ENCODE measurements at regions not wholly inside any gene's neighbourhood (a gene's known extent, or its start where the extent isn't known, plus 50 kb on each side); places are given as distances from the start of the nearest gene placed in this dataset.
"Not testable (repeated sequence)": the region's sequence is repeated elsewhere in the genome, so short reads cannot be mapped to it uniquely, and the experiment has no call there.

DNA sequence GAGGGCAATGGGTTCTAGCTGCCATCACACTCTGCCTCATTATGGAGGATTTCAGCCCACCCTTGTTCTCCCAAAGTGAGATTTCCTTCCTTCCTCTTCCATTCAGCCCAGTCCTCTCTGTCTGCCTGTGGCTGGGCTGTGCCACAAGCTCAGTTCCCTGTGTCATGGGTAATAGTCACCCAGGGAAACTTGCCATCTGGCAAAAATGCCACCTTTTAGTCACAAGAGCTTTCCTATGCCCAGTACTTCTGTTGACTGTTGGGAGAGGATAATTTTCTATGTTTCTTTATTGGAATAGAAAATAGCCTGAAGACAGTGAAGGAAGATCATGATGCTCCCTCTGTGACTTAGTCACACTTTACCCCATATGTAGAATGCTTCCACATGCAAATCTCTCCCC lies 71.4 kb downstream of the TLR4 start:
- DNase-seq, result no peak

DNA sequence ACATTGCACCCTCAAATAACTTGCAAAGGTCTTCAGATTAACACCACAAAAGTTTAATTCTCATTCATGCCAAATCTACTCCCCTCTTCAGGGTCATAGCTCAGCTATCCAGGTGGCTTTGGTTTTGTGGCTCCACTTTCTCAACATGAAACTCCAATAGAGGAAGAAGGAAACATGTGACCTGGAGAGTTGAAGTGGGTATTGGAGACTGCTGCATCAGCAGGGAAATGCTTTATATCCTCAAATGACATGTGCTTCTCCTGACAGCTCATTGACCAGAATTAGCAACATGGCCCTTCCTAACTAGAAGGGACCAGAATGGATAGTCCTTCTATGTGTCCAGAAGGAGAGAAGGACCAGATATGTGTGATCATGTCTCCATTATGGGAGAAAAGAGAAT lies 73.6 kb downstream of the TLR4 start:
- no peak for DNase-seq

DNA sequence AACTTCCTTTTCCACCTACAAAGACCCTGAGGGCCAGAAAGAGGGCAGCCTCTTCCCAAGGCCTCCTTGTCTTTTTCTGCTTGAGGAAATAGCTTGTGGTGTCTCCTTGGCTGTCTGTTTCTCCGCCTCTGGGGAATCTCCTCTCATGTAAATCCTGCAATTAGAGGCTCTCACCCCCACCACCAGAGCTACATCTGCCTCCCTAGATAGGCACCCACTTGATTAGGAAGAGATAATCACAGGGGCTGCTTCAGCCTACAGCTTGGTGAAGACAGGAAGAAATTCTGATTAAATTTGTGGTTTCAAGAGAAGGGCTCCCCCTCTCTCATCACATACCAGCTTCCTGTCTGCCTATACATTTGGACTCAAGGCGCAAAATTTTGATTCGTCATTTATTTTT lies 75.6 kb downstream of the TLR4 start:
- no peak for DNase-seq

DNA sequence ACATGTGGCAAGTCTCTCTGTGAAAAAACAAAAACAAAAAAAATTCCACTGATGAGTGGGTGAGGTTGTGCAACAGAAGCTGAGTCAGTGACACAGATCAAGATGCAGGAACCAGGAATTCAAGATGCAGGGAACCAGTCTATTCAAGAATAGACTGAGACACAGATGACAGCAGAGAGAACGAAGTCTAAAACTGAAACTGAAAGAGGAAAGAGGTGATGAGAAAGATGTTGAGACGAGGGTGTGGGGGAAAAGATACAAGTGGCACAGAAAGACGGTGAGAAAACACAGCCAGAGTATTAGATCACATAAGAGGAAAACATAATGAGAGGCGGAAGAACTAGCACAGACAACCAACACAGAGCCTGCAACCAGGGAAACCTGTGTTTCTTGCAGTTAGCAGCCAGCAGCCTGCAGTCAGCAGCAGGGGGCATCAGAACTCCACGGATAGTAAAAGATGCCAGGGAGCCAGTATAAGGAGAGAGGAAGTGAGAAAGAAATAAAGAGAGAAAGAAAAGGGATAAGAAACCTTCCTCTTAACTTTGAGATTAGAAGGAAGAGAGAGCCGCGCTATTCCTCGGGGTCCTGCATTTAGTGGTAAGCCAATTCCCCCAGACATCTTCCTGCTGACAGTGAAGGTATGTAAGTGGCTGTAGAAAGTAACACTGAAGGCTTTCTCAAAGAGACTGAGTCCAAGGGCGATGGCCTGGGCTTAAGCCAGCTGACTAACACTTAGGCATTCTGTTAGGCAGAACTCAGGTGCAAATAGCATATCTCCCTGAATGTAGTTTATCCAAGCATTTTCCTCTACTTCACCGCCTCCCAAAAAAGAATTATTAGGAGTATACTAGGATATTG lies 79.0 kb downstream of the TLR4 start:
- DNase-seq, result peak; percentile 84 to 85

DNA sequence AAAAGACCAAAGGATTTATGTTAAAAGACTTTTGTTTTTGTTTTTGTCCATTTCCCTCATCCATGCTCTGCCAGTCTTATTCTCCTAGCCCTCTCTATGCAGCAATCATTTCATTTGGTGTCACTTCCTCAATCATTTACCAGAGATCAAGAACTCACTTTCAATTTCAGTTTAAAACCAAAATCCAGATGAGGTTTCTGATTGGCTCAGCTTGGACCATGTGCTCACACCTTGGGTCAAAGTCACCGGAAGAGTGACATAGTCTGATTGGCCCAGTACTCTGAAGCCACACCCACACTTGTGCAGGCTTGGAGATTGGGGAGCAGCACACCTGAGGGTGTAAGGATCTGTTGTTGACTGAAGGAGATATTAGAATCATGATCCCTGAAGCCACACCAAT lies 79.6 kb downstream of the TLR4 start:
- no peak for DNase-seq

DNA sequence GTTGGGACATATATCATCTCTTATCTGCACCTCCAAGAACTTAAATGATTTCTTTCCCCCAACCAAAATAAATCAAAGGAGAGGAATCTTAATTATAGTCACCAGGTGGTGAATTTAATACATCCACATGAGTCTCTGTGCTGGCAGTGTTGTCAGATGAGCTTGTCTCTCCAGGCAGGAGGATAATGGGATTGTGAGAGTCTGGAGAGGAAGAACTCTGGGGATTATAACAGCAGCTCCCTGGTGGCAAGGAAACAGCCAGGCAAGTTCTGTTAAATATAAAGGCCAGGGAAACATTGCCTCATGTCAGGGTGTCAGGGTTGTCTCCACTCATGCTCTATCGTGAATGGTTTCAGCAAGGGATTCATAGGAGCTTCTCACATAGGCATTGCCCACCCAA lies 80.8 kb downstream of the TLR4 start:
- no peak for DNase-seq

DNA sequence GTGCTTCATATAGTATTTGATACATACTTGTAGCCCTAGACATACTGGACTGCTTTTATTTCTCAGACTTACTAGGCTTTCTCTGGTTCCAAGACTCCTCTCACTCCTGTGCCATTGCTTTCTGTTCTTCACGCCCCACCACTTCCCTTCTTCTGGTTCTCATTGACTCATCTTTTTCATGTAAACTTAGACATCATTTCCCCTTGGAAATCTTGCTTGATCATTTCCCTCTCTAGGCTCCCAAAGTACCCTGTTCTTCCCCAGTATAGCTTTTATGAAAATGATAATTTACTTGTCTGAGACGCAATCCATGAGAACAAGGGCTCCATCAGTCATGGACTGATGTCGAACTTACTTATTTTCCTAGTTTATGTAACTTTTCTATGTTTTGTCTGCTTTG lies 83.5 kb downstream of the TLR4 start:
- no peak for DNase-seq

DNA sequence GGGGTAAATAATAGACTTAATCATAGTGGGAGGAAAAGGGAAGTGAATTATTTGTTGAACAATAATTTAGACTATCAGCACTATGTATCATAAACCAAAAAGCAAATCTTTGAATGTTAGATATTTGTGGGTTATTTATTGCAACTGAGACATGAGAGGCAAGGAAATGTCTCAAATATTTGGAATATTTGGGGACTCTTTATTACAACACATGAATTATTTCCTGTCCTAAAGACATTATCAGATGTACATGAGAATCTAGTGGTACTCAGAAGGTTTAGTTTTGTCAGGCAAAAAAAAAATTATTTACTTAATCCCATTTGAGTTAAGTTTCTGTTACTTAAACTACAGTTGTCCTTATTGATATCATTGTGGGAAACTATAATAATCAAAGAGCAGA lies 91.1 kb downstream of the TLR4 start:
- no peak for DNase-seq

DNA sequence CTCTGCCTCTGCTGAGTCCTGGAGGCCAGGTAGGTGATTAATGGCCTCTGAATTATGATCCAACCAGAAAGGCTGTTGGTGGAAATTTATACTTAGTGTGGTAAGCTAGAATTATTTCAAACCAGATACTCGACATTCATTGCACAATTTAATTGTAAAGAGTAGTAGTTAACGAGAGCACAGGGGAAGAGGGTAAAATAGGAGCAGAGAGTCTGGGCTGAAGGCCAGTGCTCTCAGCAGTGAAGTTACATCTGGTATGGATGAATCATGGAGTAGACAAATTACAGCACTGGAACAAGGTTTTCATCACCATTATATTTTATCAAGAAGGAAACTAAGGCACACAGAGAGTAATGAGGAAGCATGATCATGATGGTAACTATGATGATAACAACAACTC lies 92.5 kb downstream of the TLR4 start:
- no peak for DNase-seq

DNA sequence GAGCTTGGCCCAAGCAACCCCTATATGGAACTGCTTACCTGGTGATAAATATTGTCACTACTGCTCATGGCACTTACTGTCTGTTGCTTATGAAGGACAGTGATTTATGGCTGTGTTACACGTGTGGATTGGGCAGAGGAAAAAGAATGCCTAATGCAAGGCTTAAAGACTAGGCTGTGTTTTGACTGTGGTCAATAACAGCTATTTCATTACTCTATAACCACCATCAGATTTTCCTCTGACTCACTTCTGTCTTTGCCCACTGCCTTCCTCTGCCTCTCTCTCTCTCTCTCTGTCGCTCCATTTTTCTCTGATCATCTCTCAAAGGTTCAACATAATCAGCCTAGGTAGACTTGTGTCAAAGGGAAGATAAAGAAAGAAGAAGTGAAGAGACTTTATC lies 96.2 kb downstream of the TLR4 start:
- no peak for DNase-seq

DNA sequence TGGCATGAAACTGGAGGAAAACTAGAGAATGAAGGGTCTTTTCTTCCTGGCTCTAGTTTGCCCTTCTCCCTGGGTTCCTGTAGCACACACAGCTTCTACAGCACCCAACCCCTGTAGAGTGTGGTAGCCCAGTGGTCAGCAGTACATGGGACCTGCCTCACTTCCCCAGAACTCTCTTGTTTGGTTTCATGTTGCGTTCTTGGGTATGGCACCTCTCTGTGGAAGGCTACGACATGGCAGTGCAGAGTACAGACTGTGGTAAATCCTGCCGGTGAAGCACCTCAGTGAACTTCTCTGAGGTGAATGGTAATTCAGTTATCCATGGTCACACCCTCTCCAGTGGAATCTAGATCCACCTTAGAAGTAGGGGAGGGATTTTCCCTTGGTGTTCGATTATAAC lies 105.5 kb downstream of the TLR4 start:
- DNase-seq, result no peak

DNA sequence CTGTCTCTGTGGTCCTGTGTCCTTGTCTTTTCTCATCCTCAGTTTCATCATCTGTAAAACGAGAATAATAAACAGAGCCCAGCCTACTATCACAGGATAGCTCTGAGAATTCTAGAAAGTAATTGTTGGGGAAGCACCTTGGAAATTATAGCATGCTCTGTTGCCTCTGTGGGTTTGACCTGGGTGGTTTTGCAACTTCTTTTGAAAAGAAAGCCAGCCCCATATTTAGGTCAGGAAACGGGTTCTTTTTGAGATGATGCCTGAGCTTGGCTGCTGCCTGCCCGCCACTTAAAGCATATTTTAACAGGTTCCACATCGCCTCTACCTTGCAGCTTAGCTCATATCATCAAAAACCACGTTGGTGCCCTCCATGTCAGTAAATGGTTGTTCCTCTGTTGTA lies 111.1 kb downstream of the TLR4 start:
- no peak for DNase-seq

DNA sequence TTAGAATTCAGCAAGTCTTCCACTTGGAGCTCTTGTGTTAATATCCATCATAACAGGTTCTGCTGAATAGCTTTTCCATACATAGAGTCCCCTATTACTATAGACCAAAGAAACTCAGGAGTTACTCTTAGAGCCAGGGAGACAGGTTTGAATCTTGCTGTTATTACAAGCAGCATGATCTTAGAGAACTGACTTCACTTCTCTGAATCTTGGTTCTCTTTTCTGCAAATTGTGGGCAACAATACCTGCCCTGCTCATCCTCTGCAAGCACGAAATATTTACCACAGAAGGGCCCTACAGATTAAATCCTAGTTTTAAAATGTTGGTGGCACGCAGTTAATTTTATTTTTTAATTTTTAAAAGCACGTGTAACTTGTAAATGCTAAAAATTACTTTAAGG lies 111.7 kb downstream of the TLR4 start:
- no peak for DNase-seq

DNA sequence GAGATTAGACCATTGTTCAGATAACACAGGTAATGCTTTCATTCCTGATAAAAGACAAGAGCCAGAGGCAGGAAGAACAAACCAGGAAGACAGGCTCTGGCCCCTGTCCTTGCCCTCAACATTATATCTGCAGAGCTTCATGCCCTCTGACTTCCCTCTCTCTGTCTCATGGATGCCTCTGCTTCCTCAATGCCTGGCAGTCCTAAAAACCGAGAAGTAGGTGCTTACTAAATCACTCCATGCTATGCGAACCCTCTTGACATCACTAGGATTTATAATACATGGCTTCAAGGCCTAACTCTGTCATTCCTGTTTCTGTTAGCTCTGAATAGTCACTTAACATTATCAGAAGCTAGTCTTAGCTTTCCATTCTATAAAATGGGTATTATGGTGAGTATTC lies 117.8 kb downstream of the TLR4 start:
- no peak for DNase-seq

DNA sequence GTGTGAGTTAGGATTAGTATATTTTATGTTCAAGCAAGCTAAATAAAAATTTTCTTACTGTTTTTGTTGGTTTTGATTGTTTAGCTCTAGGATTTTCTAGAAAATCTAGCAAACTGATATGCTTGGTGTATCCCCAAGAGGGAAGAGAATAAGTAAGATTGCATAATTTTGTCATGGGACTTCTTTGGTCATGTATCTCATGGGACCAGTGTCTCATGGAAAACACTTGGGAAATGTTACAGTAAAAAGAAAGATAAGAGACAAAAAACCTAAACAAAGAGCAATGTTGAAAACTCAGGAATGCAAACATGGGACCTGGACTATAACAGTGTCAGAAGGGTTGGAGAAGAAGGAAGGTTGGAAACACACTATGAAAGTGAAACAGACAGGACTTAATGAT lies 119.4 kb downstream of the TLR4 start:
- DNase-seq, result no peak

DNA sequence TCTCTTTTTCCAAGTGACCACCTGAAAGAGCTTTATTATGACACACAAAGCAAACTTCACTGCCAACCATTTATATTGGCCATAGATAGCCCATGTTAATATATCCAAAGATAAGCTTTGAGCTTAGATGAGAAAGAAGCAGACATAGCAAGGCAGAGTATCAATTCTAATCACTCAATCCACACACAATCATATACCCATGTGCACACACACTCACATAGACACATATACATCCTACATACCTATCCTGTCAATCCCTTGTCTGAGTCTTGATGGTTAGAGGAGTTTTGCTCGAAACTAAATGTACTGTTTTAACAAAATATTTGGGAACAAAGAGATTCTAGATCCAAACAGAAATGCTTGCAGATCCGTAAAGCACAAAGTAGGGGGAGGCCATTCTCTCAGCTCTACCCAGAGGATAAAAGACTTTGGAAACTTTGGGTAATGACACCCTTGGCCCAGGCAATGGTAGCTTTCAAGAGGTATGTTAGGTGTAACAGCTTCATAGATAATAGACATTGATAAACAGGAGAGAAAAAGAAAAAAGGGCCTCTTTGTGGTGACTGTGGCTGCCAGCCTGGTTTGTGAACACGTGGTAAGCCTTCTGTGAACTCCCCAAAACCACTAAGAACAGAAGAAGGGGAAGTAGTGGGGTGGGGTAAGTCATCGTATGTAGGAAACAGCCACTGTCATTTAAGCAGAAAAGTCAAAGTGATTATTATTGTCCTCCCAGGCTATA lies 121.6 kb downstream of the TLR4 start:
- no peak for DNase-seq

DNA sequence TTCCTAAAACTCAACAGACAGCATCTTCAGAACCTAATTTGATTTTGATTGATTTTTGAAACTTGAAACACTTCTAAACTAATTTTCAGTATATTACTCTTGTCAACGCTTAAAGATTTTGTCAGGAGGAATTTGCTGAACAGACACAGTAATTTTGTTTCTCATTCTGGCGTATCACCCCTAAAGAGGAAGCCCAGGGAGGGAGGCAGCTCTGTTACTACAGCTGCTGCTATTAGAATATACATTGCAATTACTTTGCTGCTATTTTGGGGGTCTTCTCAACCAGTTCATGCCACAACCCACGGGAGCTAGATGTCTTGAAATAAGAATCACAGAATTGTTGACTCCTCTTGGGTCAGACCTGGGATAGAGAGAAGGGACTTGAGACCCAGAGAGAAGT lies 122.6 kb downstream of the TLR4 start:
- no peak for DNase-seq

DNA sequence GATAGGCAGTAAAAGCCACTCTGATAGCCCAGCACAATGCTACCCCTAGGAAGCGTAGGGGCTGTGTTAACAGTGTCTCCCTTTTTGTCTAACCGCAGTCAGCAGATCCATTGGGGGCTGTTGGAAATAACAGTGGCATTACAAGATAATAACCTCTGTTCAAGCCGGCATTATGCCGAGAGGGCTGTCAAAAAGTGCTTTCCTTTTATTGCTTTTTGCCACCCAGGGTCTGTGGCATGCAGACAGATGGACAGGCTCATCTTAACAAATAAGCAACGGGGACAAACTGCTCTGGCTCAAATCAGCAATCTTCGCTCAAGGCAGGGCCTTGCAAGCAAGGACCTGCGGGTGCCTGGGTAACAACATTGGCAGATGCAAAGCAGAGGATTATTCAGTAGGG lies 123.3 kb downstream of the TLR4 start:
- DNase-seq, result no peak

DNA sequence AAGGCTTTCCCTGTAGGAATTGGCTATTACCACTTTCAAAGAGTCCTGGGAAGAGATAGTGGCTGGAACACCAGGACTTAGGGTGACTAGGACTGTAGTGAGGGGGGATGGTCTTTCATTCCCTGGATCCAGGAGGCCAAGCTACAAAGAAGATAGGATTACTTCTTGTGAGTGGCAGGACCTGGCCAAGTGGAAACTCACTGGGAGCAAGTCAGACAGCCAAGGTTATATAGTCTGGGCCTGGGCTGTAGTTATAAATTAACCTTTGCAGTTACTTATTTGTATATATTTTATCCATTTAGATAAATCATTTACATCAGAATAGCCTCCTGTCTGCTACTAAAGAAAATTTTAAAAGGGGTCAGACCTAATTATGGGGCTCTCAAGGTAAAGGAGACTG lies 124.3 kb downstream of the TLR4 start:
- DNase-seq, result no peak

DNA sequence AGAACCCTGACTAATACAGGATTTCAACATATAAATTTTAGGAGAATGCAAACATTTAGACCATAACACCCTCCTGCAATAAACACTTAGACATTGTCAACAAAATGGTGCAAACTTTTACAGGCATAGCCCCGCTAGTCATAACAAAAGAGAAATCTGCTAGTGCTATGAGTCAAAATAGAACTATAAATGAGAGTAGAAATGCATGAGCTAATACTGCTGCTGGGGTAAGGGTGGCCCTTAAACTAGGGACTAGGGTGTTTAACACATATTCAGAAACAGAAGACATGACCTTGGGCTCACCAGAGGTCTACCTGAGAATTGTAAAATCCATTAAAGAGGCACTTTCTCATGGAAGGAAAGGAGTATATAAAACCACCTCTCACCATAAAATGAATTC lies 131.6 kb downstream of the TLR4 start:
- no peak for DNase-seq

DNA sequence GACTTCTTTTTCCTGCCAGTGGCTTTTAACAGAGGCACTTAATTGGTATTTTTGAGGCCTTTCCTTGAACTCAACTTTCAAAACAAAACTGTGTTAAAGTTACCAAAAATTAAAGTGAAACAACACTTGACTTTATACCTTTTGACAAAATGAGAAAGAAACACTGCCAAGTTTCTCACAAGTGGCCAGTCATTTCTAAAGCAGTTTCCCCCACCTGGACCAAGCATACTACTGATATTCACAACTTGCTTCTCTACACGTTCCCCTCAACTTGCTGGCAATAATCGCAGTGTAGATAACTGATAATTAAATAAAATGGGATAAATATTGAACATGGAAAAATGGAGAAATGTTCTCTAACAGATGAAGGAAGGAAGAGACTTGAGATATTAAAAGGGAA lies 135.7 kb downstream of the TLR4 start:
- DNase-seq, result no peak

DNA sequence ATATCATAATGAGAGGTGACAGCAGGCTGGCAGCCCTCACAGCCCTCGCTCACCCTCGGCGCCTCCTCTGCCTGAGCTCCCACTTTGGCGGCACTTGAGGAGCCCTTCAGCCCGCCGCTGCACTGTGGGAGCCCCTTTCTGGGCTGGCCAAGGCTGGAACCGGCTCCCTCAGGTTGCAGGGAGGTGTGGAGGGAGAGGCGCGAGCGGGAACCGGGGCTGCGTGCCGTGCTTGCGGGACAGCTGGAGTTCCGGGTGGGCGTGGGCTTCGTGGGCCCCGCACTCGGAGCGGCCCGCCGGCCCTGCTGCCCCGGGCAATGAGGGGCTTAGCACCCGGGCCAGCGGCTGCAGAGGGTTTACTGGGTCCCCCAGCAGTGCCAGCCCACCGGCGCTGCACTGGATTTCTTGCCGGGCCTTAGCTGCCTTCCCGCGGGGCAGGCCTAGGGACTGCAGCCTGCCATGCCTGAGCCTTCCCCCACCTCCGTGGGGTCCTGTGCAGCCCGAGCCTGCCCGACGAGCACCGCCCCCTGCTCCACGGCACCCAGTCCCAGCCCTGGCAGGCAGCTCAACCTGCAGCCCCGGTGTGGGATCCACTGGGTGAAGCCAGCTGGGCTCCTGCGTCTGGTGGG lies 147.7 kb downstream of the TLR4 start:
- not testable (repeated sequence) for DNase-seq

DNA sequence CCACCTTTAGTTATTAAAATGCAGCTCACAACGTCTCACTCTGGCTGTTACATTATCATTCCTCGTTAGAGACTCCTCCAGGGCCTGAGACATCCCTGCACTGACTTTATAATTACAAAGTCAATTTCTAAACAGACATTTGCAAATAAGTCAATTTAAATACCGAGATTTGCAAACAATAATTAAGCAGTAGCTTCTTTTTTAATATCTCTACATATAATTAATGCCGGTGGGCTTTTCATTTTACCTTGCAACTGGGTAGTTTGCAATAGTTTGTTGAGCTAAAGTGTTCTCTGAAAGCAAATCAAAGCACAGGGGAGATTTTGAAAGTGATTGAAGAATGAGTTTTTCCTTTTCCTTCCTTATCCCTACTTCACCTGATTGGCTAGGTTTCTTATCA lies 154.4 kb downstream of the TLR4 start:
- DNase-seq, result no peak

DNA sequence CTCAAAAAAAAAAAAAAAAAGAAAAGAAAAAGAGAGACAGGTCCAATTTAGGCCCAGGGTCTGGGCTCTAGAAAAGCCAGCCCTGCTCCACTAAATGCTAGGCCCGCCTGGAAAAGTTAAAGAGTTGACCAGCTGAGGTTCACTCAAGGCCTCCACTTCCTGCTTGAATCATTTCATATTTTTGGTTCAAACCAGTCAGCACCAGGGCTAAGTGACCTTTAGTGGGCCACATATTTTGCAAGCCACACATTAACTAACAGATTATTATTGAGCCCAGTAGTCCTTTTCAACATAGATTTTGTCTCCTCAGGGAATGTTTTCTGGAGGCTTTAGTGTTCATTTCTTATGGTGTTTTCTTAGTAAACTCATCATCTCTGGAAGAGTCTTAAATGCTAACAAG lies 156.6 kb downstream of the TLR4 start:
- no peak for DNase-seq

Measured in NCI-H2081 (cell line).